HG03439 (cell line): ENCODE measurements at regions not wholly inside any gene's neighbourhood (a gene's known extent, or its start where the extent isn't known, plus 50 kb on each side); places are given as distances from the start of the nearest gene placed in this dataset.

Source experiments
- ATAC-seq: cut with Tn5 transposase; IDR thresholded peaks from one replicate; pipeline ENCODE4 v1.9.1; 2021; ENCODE audit warnings: mild to moderate bottlenecking, moderate library complexity; ENCODE audit not compliant: unreplicated experiment

DNA sequence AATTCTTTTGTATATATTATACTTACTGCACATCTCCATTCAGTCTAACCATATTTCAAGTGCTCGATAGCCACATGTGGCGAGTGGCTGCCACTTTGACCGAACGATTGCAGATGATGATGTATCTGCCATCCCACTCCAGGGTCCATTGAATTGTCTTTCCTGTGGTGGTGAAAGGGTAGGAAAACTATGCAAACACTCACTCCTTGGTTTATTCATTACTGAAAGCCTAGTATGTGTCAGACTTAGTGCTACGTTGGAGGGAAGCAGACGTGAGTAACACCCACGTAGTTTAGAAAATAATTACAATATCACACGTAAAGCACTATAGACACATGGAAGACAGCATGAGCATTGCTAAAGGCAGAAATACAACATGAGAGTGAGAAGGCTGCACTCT, 353.7 kb downstream of the CSNK1G3 start:
- ATAC-seq, result no peak

- ATAC-seq, result no peak
Measured at GRCh38 chr5:123864578-123864977, 352.6 kb downstream of the CSNK1G3 start.

- ATAC-seq, result no peak
Measured at GRCh38 chr5:123858938-123859337, 347.0 kb downstream of the CSNK1G3 start.

DNA sequence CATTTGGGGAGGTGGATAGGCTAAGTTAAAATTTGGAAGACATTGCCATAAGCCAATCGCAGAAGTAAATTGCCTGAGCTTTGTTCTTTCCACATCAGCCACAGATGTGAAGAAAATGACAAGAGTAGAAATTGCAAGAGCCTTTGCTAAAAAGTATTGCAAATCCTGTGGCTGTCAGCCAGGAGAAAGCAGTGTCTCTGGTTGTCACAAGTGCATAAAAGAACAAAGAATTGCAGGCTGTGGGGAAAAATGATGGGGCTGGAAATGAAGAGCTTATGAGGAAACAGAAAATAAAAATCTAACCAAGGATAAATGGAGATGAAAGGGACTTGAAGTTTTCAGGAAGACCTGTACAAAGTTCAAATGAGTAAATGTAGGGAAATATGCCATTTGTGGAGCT, 344.8 kb downstream of the CSNK1G3 start:
- no peak for ATAC-seq

DNA sequence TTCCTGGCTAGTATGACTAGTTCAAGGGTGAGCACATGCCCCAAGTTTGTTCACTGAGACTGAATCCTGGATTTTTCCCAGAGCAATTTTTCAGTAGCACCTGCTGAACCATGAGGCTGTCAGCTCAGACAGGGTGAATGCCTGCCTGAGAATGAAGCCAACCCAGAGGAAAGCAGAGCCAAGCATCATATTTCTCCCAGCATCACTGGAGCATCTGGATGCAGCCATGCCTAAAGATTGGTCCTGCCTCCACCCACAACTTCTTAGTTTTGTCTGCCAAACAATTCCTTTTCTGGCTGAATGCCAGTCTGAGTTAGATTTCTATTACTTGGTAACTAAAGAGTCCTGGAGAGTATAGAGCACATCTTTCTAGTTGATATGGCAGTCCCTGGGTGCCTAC, 343.6 kb downstream of the CSNK1G3 start:
- ATAC-seq, result no peak

DNA sequence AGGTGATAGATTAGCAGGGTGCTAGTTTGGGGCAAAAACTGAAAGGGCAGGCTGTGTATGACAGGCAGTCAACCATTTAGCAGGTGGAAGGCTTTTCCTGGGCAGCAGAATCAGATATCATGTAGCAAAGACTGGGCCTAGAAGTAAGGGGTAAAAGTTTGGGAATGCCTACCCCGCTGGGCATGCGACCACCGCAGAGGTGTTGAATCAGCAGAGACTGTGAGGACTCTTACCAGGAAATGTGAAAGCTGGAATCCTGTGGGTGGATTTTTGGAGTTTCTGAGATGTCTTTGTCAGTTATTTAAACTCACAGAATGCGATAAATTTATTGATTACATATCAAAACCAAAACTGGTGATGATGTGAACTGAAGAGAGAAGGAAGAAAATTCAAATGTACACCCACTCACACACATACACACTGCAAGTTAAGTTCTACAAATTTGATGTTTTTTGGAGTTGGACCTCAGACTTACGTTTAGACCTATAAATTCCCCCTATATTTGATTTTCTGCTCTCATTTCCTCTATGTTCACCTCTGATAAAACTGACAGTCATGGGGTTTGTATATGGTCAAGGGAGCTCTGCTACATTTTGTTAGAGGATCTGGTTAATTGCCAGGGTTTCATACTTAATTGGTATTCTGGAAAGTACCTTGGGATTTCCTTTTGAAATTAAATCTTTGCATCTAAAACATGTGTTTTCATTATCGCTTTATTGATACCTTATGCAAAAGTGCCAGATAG, 333.6 kb downstream of the CSNK1G3 start:
- ATAC-seq, result no peak

DNA sequence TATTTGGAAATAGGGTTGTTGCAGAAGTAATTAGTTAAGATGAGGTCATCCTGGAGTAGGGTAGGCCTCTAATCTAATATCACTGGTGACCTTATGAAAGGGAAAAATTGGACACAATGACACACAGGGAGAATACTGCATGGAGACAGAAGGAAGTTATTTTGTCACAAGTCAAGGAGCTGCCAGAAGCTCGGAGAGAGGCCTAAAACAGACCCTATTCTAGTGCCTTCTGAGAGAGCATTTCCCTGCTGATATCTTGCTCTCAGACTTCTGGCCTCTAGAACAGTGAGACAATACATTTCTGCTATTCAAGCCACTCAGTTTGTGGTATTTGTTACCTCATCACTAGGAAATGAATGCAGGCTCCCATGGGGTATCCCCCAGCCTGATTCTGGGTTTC, 332.9 kb downstream of the CSNK1G3 start:
- ATAC-seq, result no peak

GRCh38 chr5:123835421-123835820, 323.4 kb downstream of the CSNK1G3 start:
- no peak for ATAC-seq

GRCh38 chr5:123830575-123830974, 318.6 kb downstream of the CSNK1G3 start:
- no peak for ATAC-seq

DNA sequence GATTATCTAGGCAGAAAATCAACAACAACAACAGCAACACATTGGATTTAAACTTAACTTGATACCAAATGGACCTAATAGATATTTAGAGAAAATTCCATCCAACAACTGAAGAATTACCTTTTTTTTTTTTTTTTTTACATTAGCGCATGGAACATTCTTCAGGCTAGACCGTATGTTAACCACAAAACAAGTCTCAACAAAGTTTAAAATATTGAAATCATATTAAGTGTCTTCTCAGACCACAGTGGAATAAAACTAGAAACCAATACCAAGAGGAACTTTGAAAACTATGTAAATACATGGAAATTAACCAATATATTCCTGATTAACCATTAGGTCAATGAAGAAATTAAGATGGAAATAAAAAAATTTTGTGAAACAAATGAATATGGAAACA, 315.8 kb downstream of the CSNK1G3 start:
- no peak for ATAC-seq

GRCh38 chr5:123819833-123820232, 307.9 kb downstream of the CSNK1G3 start:
- no peak for ATAC-seq

DNA sequence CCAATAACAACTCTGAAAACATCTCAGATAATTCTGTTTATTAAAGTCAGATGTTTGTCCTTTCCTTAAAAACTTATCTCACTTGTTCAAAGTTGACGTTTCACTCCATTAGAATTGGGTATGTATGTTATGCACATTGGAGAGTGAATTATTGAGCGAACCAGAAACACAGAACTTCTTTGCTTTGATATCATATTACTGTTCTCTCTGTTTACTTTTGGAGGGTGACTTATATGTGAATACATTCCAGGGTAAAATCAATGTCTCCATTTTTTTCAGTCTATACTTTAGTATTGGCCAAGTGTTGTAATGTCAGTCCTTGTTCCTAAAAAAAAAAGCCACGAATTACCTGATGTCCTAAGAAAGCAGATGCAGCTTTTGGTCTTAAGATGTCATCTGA, 307.4 kb downstream of the CSNK1G3 start:
- ATAC-seq, result no peak

DNA sequence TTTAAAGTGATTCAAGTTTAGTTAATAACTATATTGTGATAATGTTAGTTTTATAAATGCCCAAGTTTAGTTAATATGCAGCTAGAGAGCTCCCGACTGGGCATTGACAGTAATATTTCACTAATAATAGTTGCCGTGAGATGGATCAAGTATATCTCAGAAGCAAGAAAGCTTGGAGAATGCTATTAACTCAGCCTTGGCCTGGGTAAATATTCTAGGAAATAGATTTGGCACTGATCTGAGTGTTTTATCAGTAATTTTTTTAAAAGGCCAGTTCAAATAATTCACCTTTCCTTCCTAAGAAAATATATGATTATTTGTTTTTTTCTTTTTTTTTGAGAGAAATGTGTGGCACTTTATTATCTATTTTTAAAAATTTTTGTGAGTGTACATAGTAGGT, 305.3 kb downstream of the CSNK1G3 start:
- ATAC-seq, result no peak

- ATAC-seq, result no peak
Measured at GRCh38 chr5:123814801-123815470, 303.0 kb downstream of the CSNK1G3 start.

GRCh38 chr5:123813937-123814624, 302.1 kb downstream of the CSNK1G3 start:
- ATAC-seq, result no peak

DNA sequence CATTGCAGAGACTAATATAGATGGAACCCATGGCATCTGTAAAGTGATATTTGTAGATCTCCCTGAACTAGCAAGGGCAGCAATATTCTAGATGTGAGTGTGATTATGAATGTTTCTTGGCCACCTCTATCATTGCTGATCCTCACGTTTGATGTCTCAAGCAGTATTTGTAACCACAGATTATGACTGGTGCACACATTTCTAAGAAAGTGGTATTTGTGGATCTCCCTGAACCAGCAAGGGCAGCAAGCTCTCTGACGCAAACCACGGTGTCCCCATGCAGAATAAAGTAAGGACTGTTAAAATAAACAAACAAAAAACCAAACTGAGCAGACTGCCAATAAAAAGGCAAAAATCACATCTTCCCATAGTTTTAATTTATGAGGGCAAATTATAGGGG, 301.3 kb downstream of the CSNK1G3 start:
- ATAC-seq, result no peak

DNA sequence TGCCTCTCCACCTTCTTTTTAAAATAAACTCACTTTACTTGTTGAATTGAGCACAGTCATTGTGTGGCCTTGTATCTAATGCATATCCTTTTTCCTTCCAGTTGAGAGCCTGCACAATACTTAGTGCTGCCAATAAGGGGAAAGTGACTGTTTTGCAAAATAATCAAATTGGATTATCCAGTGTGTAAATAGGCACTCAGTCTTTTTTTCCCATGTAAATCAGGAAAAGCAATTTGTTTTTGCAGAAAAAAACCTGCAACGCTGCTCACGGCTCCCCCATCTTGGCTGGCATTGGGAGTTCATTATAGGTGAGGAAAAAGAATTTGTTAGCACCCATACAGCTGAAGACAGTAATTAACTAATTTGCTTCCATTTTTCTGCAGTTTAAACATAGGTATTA, 299.9 kb downstream of the CSNK1G3 start:
- ATAC-seq, result no peak

DNA sequence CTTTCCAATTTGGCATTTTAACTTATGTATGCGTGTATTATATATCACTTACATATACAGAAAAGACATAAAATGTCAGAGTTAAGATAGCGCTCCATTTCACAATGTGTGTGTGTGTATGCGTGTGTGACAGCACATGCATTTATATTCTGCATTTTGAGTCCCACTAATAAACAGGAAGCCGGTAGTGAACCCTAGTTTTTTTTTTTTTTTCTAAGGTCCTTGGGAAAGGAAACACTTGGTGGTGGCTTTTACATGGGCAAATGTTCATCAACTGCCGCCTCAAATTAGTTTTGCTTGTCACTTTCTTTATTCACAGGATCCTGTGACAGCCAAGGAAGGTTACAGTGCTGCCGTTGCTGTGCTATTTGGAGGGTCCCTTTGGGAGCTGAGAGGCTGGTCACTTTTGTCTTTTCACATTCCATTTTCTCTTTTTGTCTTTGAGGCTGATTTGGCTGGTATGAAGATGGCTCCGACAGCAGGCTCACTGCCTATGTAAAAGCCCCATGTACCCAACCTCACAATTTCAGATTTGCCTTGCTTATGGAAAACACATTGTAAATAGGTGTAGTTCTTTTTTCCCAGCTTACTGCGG, 298.9 kb downstream of the CSNK1G3 start:
- no peak for ATAC-seq

DNA sequence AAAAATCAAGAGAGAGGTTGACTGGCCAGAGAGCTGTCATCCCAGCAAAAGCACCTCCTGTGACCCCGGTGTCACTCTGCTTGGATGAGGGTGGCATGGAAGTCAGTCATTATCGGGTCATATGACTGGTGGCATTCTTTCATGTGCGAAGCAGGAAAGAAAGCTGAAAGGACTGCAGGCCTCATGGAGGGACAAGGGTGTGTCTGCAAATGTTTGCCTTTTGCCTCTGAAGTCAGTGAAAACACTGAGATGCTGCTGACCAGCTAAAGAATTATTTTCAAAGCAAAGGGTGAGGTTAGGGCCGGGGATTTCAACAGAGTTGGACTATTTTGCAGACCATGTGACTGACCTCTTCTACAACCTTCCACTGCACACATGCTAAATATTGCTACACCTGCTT, 298.3 kb downstream of the CSNK1G3 start:
- ATAC-seq, result no peak

- ATAC-seq, result no peak
Measured at GRCh38 chr5:123809594-123810221, 297.7 kb downstream of the CSNK1G3 start.
